ENCODE measurements at regions not wholly inside any gene's neighbourhood (a gene's known extent, or its start where the extent isn't known, plus 50 kb on each side); places are given as distances from the start of the nearest gene placed in this dataset.
A peak's percentile ranks its signal among the peaks of the same experiment; 100 is the strongest.
"Not testable (repeated sequence)": the region's sequence is repeated elsewhere in the genome, so short reads cannot be mapped to it uniquely, and the experiment has no call there.

DNA sequence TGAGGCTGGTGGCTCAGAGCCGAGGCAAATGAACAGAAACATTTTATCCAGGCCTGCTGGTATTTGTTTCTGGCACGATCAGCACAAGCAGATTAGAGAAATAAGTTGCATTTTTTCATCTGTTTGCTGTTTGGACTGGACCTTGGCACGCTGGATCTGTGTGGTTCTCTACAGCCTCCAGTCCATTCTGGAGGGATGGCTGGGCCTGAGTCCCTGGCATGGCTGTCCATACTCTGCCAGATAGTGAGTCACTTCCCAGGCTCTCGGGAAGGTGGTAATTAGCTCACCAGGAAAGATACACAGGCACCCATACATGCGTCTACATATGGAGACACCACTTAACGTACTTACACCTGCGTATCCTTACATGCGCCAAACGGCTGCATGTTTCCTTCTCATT, 78.6 kb downstream of the SPRY4 start:
- no peaks in the 10 kb centered on the region for H3K36me3 ChIP-seq (replicated peaks)
- TF ChIP-seq, protein P1, sequence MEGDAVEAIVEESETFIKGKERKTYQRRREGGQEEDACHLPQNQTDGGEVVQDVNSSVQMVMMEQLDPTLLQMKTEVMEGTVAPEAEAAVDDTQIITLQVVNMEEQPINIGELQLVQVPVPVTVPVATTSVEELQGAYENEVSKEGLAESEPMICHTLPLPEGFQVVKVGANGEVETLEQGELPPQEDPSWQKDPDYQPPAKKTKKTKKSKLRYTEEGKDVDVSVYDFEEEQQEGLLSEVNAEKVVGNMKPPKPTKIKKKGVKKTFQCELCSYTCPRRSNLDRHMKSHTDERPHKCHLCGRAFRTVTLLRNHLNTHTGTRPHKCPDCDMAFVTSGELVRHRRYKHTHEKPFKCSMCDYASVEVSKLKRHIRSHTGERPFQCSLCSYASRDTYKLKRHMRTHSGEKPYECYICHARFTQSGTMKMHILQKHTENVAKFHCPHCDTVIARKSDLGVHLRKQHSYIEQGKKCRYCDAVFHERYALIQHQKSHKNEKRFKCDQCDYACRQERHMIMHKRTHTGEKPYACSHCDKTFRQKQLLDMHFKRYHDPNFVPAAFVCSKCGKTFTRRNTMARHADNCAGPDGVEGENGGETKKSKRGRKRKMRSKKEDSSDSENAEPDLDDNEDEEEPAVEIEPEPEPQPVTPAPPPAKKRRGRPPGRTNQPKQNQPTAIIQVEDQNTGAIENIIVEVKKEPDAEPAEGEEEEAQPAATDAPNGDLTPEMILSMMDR (IDR thresholded peaks at IDR 0.05; ENCODE audit: low read depth, low read length, missing control alignments), result no peak
- no peak overlapping the region for H3K27ac ChIP-seq
- no peak overlapping the region for H3K4me3 ChIP-seq (ENCODE audit: low read depth, low read length)
- peak; percentile 56 for DNase-seq
- in situ Hi-C loops (cut with HindIII; ENCODE audit: low pct_ligation_motif_present, low sequenced_read_pairs), result no loop called here
- H3K27me3 ChIP-seq (replicated peaks), result no peaks in the 10 kb centered on the region

DNA sequence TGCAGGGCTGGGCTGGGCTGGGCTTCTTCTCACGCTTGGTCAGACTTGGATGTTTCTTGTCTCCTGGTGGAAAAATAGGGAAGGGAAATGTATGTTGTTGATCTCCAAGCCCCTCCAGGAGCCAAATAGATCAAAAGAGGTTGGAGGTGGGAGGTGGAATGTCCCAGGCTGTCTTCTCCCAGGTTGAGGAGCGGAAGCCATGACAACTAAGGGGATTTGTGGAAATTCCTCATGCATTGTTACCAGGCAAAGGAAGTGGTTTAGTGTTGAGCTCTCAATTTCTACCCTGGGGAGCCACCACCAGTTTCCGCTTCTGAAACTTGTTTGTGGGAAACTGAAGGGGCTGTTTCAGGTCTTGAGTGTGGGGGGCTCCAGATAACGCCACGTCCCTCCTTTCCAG, 79.0 kb downstream of the SPRY4 start:
- H3K27me3 ChIP-seq (replicated peaks), result no peaks in the 10 kb centered on the region
- H3K4me3 ChIP-seq (ENCODE audit: low read depth, low read length), result no peak overlapping the region
- no peak for DNase-seq
- TF ChIP-seq, protein P1 (IDR thresholded peaks at IDR 0.05; ENCODE audit: low read depth, low read length, missing control alignments), result no peak
- H3K36me3 ChIP-seq (replicated peaks), result no peaks in the 10 kb centered on the region
- no peak overlapping the region for H3K27ac ChIP-seq
- in situ Hi-C loops (cut with HindIII; ENCODE audit: low pct_ligation_motif_present, low sequenced_read_pairs), result no loop called here

DNA sequence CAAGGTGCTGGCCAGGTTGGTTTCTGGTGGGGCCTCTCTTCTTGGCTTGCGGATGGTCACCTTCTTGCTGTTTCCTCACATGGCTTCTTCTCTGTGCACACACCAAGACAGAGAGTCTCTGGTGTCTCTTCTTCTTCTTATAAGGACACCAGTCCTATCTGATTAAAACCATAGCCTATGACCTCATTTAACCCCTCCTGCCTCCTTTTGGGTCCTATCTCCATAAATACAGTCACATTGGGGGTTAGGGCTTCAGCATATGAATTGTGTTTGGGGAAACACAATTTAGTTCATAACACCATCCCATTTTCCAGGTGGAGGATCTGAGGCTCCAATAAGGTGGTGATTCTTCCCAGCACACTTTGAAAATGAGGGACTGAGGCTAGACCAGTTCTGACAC, 80.4 kb downstream of the SPRY4 start:
- H3K27ac ChIP-seq, result no peak overlapping the region
- DNase-seq, result no peak
- H3K4me3 ChIP-seq (ENCODE audit: low read depth, low read length), result no peak overlapping the region
- TF ChIP-seq, protein P1 (IDR thresholded peaks at IDR 0.05; ENCODE audit: low read depth, low read length, missing control alignments), result no peak
- H3K36me3 ChIP-seq (replicated peaks), result no peaks in the 10 kb centered on the region
- no peaks in the 10 kb centered on the region for H3K27me3 ChIP-seq (replicated peaks)
- in situ Hi-C loops (cut with HindIII; ENCODE audit: low pct_ligation_motif_present, low sequenced_read_pairs), result no loop called here

DNA sequence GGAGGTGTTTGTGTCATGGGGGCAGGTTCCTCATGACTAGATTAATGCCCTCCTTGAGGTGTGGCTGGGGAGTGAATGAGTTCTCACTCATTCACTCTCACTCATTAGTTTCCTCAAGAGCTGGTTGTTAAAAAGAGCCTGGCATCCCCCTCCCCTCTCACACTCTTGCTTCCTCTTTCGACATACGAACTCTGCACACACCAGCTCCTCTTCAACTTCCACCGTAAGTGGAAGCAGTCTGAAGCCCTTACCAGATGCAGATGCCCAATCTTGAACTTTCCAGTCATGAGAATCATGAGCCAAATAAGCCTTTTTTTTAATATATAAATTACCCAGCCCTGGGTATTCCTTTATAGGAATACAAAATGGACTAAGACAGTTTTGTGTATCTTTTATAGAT, 82.5 kb downstream of the SPRY4 start:
- TF ChIP-seq, protein P1 (IDR thresholded peaks at IDR 0.05; ENCODE audit: low read depth, low read length, missing control alignments), result no peak
- in situ Hi-C loops (cut with HindIII; ENCODE audit: low pct_ligation_motif_present, low sequenced_read_pairs), result no loop called here

DNA sequence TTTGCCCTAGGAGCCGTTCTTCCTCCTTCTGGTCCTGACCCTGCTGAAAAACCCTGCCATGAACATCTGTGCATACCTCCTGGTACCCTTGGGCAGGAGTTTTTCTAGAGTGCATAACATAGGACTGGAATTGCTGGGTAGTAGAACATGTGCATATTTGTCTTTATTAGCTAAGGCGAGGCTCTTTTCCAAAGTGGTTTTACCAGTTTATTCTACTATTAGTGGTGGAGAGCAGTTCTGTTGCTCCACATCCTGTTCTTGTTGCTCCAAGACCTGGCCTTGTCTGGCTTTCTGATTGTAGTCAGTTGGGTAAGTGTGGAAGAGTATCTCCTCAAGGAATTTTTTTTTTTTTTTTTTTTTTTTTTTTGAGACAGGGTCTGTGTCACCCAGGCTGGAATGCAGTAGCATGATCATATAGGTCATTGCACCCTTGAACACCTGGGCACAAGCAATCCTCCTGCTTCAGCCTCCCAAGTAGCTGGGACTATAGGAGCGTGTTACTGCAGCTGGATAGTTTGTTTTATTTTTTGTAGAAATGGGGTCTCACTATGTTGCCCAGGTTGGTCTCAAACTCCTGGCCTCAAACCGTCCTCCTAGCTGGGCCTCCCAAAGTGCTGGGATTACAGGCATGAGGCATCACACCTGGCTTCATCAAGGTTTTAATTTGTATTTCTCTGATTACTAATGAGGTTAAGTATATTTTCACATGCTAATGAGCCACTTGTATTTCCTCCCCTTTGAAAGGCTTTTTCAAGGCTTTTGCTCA, 85.2 kb downstream of the SPRY4 start:
- TF ChIP-seq, protein P1 (IDR thresholded peaks at IDR 0.05; ENCODE audit: low read depth, low read length, missing control alignments), result no peak
- H3K4me3 ChIP-seq (ENCODE audit: low read depth, low read length), result no peak overlapping the region
- no peaks in the 10 kb centered on the region for H3K27me3 ChIP-seq (replicated peaks)
- DNase-seq, result no peak
- no peak overlapping the region for H3K27ac ChIP-seq
- in situ Hi-C loops (cut with HindIII; ENCODE audit: low pct_ligation_motif_present, low sequenced_read_pairs), result no loop called here
- no peaks in the 10 kb centered on the region for H3K36me3 ChIP-seq (replicated peaks)

More for the DNA sequence above, 82.5 kb downstream of the SPRY4 start:
- no peak overlapping the region for H3K4me3 ChIP-seq (ENCODE audit: low read depth, low read length)
- H3K27ac ChIP-seq, result no peak overlapping the region
- no peak for DNase-seq
- no peaks in the 10 kb centered on the region for H3K36me3 ChIP-seq (replicated peaks)
- H3K27me3 ChIP-seq (replicated peaks), result no peaks in the 10 kb centered on the region

DNA sequence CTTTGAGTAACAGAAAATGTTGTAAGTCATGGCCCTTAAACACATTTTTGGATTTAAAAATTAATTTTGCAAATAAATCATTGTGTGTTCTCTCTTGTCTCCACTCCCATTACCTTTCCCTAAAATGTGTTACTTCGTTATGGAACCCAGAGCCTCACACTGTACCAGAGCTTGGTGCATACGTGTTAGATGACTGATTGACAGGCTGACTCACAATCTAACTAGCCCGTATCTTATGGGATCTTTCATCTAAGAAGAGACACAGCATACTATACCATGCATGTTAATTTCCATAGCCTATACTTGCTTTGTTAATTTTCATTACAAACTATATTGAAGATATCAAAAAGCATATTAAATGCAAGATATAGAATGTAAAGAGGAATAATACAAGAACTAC, 87.1 kb downstream of the SPRY4 start:
- no peaks in the 10 kb centered on the region for H3K36me3 ChIP-seq (replicated peaks)
- H3K27ac ChIP-seq, result no peak overlapping the region
- no peak for DNase-seq
- H3K4me3 ChIP-seq (ENCODE audit: low read depth, low read length), result no peak overlapping the region
- no peaks in the 10 kb centered on the region for H3K27me3 ChIP-seq (replicated peaks)
- in situ Hi-C loops (cut with HindIII; ENCODE audit: low pct_ligation_motif_present, low sequenced_read_pairs), result no loop called here
- TF ChIP-seq, protein P1 (IDR thresholded peaks at IDR 0.05; ENCODE audit: low read depth, low read length, missing control alignments), result no peak

DNA sequence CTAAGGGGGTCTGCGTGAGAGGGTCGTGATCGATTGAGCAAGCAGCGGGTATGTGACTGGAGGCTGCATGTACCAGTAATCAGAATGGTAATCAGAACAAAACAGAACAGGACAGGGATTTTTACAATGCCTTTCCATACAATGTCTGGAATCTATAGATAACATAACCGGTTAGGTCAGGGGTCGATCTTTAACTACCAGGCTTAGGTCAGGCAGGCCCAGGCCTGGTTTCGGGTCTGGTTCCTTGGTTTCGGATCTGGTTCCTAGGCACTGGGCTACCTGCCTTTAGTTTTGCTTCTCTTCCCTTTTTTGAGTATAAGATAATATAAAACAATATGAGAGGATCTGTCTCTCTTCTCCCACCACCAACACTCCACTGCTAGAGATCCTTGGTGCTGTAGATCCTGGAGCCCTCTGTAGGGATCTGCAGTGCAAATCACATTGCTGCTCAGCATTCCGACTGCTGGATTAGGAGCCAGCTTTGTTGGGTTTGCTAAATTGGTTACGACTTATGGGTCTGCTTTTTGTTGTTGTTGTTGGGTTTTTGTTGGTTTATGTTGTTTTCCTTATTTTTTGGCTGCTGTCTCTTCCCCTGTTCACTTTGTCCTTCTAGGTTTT, 88.0 kb downstream of the SPRY4 start:
- in situ Hi-C loops (cut with HindIII; ENCODE audit: low pct_ligation_motif_present, low sequenced_read_pairs); H3K27me3 ChIP-seq (replicated peaks); DNase-seq; H3K4me3 ChIP-seq (ENCODE audit: low read depth, low read length); H3K27ac ChIP-seq; H3K36me3 ChIP-seq (replicated peaks): not testable (repeated sequence)

Measured in brain microvascular endothelial cell (primary cell).